GM12873 (cell line): ENCODE measurements at regions not wholly inside any gene's neighbourhood (a gene's known extent, or its start where the extent isn't known, plus 50 kb on each side); places are given as distances from the start of the nearest gene placed in this dataset.

Experiments
- CTCF ChIP-seq: IDR thresholded peaks from 2 replicates; pipeline ENCODE4 v1.5.1; 2012; ENCODE audit warnings: low read depth, mild to moderate bottlenecking, moderate library complexity, low read length, control low read depth; ENCODE audit not compliant: insufficient read depth; ENCODE audit errors: missing control alignments

DNA sequence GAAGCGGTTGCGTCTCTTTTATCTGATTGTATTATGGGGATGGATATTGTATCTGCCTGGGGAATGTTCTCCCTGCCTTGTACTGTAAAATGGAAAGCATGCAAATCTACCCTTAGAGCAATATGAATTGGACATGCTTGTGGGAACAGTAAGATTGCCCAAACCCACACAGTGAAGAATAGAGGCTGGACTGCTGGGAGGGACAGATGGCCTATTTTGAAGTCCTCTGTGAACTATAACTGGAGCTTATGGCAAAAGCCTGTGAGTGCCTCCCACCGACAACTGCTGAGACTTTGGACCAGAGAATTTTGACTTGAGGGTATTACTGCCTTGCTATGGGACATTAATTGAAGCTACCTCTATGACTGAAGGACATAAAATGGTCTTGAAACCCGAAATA, 168.9 kb downstream of the ERCC6L2 start:
- TF ChIP-seq CTCF: no peak

DNA sequence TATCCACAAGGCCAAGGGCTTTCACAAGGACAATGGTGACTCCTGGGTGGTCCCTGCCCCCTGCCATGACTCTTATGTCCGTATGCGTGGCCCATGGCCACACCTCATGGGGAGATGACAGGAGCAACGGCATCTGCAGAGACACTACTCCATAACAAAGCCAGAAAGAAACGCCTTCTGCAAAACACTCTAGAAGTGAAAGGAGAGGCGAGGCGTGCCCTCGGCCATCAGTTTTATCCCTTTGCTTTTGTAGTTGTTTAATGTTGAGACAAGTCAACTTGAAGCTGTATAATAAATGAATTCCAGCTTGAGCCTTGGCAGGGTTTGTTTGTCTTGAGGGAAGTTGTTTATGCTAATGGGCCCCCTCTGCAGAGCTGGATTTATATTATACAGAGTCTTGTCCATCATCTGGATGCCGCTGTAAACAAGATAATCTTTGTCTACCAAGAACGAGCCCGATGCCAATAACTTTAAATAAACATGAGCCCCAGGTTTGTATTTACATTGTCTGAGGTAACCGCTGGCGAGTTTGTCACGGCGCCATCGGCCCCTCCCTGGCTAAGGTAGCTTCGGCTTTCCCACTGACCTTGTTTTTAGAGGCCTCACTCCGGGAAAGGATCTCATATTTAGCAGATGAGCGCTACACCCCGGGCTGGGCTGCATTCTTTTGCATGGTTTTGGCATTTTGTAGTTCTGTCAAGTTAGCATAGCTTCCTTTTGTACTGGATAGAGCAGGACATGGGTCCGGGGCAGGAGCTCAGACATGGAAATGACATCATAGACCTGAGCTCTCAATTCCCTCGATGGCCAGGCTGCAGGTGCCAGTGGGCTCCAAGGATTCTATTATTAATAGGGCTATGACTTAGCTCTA, 165.3 kb downstream of the ERCC6L2 start:
- no peak for TF ChIP-seq CTCF

DNA sequence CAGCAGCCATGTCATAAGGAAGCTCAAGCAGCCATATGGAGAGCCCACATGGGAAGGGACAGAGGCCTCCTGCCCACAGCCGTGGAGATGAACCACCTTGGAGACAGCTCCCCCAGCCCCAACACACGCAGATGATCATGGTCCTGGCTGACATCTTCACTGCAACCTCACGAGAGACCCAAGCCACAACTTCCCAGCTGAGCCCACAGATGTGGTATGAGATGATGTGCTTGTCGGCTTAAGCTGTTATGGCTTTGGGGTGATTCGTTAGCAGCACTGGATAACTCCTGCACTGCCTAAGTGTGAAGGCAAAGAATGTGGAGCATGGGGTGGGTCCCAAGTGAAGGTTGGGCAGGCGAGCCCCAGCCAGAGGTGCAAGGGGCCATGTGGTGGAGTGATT, 163.4 kb downstream of the ERCC6L2 start:
- TF ChIP-seq CTCF: no peak

DNA sequence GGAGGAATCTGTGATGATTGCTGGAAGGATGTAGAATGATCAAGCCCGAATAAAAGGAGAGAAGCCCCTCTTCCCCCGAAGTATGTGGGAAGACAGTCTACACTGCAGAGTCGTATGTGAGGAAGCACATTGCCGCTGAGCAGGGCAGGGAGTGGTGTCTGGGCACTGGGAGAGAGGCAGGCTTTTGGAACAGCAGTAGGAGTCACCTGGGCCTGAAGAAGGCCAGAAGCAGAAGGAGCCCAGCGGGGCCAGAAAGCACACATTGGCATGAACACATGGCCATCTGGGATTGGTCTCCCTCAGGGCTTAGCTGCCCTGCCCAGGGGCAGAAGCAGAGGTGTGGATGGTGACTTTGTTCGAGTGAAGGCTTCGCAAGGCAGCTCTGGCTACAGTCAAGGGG, 162.8 kb downstream of the ERCC6L2 start:
- no peak for TF ChIP-seq CTCF

- TF ChIP-seq CTCF: no peak
Observed at GRCh38 chr9:96034553-96035122, 159.1 kb downstream of the ERCC6L2 start.

DNA sequence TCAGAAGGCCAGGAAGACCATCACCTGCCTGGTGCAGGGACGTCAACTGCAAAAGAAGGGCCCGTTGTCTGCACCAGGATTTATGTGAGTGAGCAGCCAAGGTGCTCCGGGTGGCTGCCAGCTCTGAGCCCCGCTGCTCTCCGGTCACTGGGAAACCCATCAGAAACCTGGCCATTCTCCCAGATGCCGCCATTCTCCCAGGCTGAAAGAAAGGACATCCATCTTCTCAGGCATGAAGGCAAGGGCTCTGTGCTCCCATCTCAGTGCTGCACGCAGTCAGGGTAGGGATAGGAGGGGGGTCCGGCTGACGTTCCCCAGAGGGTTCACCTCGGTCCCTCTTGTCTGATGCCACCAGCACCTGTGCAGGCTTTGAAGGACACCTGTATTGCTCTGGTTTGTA, 158.4 kb downstream of the ERCC6L2 start:
- TF ChIP-seq CTCF: no peak

DNA sequence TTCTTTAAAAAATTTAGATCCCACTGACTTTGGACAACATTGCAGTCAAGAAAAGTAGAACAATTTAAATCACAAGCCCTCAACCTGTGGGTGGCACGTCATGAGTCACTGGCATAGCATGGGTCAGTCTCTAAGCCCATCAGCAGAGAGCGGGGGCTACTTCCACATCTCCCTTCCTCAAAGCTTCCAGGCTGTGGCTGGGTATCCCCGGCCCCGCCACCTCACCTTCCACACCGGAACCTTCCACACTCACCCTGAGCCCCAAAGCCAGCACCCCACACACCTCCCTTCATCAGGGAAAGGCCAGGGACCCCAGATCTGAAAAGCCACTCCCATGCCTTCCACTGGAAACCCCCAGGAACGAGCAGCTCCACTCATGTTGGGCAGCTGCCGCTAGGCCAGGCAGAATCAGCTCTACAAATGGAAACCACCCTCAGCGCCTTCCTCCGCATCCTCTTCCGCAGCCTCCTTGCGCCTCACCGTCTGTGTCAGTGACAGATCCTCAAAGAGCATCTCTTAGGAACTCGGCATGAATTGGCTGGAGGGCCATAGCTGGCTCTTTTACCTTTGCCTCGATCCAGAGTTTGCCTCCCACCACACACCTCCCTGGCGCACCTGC, 156.5 kb downstream of the ERCC6L2 start:
- TF ChIP-seq CTCF: no peak
